Omental fat pad (tissue), 3 donors: ENCODE measurements at regions not wholly inside any gene's neighbourhood (a gene's known extent, or its start where the extent isn't known, plus 50 kb on each side); places are given as distances from the start of the nearest gene placed in this dataset.

Experiments used
- ATAC-seq: fragments of 150-250 bp; one replicate; pipeline ENCODE4 v1.9.1; 2016; ENCODE audit warnings: mild to moderate bottlenecking, moderate library complexity; ENCODE audit not compliant: low FRiP score
- DNase-seq: peaks from one replicate; pipeline ENCODE4 v3.0.0-alpha.2; 2019; ENCODE audit warnings: low spot score
- CTCF ChIP-seq, 3 donors: fragments of 450-650 bp; IDR thresholded peaks; one replicate each; pipeline ENCODE4 v1.5.1; 2016 to 2017; ENCODE audit warnings: antibody characterized with exemption in 3 of 3, mild to moderate bottlenecking in 3 of 3, moderate library complexity in 2 of 3

DNA sequence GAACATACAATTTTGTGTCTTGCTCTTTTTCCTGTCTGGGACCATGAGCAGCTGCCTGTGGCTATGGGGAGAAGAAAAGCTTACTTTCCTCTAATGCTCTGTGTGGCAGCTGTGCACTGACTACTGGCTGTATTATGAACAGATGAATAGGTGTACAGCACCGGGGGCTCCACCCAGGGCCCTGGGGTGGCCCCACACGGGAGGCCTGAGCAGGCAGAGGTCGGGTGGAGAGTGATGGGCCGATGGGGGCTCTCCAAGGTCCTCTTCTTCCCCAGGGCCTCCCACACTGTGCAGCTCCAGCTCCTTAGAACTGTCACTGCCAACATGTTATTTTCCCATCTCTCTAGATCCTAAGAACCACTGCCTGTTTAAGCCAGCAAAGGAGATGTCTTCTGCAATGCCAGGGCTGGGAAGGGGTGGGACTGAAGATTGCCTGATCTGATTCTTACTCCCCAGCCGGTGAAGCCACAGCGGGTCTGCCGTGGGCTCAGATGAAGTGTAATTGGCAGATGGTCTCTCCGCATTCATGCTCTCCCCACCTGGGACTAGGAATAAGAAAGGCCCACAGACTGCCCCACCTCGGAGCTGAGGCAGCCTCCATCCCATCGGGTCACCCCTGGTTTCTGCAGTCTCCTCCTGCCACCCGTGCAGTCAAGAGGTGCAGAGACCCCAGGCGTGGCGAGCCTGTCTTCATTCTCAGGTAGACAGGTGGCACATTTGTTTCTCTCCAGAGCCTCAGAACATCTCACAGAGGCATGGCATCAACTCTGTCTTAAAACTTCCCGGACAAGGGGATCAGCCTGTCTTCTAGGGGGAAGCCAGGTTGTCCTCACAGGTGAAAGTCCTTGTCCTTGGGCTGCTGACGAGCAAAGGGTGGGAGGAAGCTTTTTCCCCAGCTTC lies 186.5 kb upstream of the GALNT2 start:
- DNase-seq: no peak
- ATAC-seq: no peak
- TF ChIP-seq CTCF (IDR thresholded peaks at IDR 0.05): no peak

DNA sequence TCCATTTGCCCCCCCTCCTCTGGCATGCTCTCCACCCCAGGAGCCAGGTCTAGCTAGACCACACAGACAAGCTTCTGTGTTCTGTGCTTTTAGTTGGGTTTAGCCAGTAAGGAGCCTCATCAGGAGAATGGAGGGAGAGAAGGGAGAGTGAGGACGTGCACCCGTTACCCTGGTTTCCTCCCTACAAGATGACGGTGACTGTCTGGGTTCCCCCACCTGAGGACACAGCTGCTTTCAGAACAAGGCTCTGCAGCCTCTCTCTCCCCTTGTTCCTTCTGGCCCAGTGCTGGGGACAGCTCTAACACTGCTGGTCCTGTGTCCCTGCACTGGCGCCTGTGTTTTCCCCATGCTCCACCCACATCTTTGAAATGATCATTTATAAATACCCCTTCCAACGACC lies 184.4 kb upstream of the GALNT2 start:
- no peak for ATAC-seq
- TF ChIP-seq CTCF (IDR thresholded peaks at IDR 0.05): no peak
- DNase-seq: no peak

DNA sequence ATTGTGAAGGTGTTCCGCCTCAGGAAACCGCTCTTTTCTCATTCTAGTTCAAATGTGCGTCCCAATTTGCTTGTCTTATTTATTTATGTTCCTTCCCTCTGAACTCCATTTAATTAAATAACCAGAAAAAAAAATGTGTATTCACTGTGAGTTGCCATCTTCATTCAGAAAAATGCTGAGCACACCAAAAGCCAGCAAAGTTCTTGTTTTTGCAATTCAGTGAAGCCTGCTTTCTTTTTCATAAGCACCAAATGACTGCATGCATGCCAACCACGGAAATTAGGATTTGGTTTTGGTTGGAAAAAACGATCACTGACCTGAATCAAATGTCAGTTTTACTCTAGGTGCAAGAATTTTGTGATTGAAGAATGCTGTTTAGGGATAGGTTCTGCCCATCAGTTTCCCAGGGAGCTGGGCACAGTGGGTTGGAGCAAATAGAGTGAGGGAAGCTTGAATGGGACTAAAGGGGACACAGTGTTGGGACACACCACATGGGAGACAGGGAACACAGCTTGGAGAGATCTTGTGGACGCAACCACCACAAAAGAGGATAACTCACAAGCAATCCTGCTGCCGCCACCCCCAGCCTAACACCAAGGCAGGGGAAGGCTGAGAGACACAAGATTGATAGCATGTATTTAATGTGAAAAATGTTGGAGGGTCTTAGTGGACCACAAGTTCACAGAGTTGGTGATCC lies 183.4 kb upstream of the GALNT2 start:
- TF ChIP-seq CTCF (IDR thresholded peaks at IDR 0.05): no peak
- ATAC-seq (no peak), DNase-seq (no peak)

DNA sequence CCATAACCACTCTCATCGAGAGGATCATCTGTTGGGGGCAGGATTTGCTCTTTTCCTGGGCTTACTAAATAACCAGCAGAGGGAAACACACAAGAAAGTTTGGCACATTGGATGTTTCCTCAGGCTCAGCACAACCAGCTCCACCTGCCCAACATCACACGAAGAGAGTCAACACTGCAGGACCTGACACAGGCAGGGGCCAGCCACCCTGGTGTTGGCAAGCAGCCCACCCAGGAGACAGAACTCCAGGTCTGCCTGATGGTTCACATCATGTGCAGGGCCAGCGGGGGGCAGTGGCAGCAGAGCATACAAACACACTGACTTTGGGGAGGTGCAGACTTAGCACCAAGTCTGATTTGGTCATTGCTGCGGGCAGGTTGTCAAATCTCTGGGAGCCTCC lies 182.3 kb upstream of the GALNT2 start:
- TF ChIP-seq CTCF (IDR thresholded peaks at IDR 0.05): no peak
- ATAC-seq (no peak), DNase-seq (no peak)

GRCh38 chr1:229885568-229886495 lies 181.2 kb upstream of the GALNT2 start:
- no peak for TF ChIP-seq CTCF (IDR thresholded peaks at IDR 0.05)
- ATAC-seq (no peak), DNase-seq (no peak)

DNA sequence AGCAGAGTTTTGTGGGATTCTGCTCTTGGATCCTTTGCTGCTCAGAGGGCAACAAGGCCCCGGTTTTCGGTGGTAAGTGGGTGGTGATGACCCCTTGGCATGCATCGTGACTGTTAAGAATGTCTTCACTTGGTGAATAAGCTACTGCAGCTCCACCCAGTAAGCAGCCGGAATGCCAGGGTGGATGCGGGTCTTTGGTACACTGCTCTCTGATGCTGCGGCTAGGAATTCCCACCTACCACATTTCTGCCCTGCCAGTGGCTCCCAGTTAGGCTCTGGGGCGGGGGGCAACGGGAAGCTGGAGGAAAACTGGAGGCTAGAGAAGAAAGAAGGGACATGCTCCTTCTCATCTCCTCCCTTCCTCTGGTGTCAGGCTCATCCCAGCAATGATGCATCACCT lies 180.4 kb upstream of the GALNT2 start:
- DNase-seq (no peak), ATAC-seq (no peak)
- no peak for TF ChIP-seq CTCF (IDR thresholded peaks at IDR 0.05)
